ENCODE measurements at regions not wholly inside any gene's neighbourhood (a gene's known extent, or its start where the extent isn't known, plus 50 kb on each side); places are given as distances from the start of the nearest gene placed in this dataset.
"Not testable (repeated sequence)": the region's sequence is repeated elsewhere in the genome, so short reads cannot be mapped to it uniquely, and the experiment has no call there.

GRCh38 chr3:16704941-16705340 is 99.7 kb upstream of the DAZL start:
- ATAC-seq (ENCODE audit: poor library complexity) (no peak), DNase-seq (no peak)
- intact Hi-C loops (cut with DNase I, micrococcal nuclease) = no loop called here
- no peaks in the 10 kb centered on the region for H3K27me3 Mint-ChIP-seq
- H3K36me3 Mint-ChIP-seq (ENCODE audit: low read depth) = no peaks in the 10 kb centered on the region
- Histone ChIP-seq H3K27ac (ENCODE audit: low read depth in 1 of 2, low read length in 2 of 2) (no peak overlapping the region), H3K27me3 (ENCODE audit: control insufficient read depth in 1 of 2, insufficient read depth in 2 of 2, low read length in 2 of 2) (no peaks in the 10 kb centered on the region), H3K36me3 (ENCODE audit: insufficient read depth, low read length) (no peaks in the 10 kb centered on the region), H3K4me3 (ENCODE audit: low read length) (no peak overlapping the region), H3K4me1 (ENCODE audit: insufficient read depth, low read length) (no peaks in the 10 kb centered on the region), H3K9me3 (ENCODE audit: control insufficient read depth in 1 of 2, insufficient read depth in 1 of 2, low read length in 2 of 2) (no peaks in the 10 kb centered on the region)
- H3K4me1 Mint-ChIP-seq (ENCODE audit: low read depth) = no peaks in the 10 kb centered on the region
- ChIA-PET CTCF (no interaction called here), POLR2A (no interaction called here)
- TF ChIP-seq, protein P1, sequence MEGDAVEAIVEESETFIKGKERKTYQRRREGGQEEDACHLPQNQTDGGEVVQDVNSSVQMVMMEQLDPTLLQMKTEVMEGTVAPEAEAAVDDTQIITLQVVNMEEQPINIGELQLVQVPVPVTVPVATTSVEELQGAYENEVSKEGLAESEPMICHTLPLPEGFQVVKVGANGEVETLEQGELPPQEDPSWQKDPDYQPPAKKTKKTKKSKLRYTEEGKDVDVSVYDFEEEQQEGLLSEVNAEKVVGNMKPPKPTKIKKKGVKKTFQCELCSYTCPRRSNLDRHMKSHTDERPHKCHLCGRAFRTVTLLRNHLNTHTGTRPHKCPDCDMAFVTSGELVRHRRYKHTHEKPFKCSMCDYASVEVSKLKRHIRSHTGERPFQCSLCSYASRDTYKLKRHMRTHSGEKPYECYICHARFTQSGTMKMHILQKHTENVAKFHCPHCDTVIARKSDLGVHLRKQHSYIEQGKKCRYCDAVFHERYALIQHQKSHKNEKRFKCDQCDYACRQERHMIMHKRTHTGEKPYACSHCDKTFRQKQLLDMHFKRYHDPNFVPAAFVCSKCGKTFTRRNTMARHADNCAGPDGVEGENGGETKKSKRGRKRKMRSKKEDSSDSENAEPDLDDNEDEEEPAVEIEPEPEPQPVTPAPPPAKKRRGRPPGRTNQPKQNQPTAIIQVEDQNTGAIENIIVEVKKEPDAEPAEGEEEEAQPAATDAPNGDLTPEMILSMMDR (IDR thresholded peaks at IDR 0.05) = no peak
- H3K27ac Mint-ChIP-seq = no peak overlapping the region
- no peak overlapping the region for H3K4me3 Mint-ChIP-seq
- H3K9me3 Mint-ChIP-seq = no peaks in the 10 kb centered on the region

DNA sequence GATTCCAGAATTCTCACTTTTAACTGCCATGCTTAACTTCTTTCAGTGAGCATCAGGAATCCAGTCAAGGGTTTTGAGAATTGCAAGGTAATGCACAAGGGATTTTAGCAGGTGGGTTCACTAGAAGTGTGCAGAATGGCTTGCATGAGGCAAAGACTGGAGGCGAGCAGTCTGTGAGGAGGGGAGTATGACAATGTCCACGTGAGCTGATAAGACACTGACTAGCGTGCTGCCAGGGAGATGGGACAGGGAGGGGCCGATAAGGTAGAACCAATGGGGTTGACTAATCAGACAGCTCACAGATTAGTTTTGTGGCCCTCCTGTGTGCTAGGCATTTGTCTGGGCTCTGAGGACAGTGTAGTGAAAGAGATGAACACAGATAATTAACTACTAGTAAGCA is 102.0 kb upstream of the DAZL start:
- no peaks in the 10 kb centered on the region for H3K9me3 Mint-ChIP-seq
- no peak overlapping the region for H3K27ac Mint-ChIP-seq
- no peaks in the 10 kb centered on the region for H3K27me3 ChIP-seq (ENCODE audit: control insufficient read depth in 1 of 2, insufficient read depth in 2 of 2, low read length in 2 of 2)
- no peaks in the 10 kb centered on the region for H3K4me1 Mint-ChIP-seq (ENCODE audit: low read depth)
- ChIA-PET POLR2A (no interaction called here), CTCF (no interaction called here)
- TF ChIP-seq, protein P1 (IDR thresholded peaks at IDR 0.05) = no peak
- no peaks in the 10 kb centered on the region for H3K27me3 Mint-ChIP-seq
- H3K4me3 Mint-ChIP-seq = no peak overlapping the region
- no peaks in the 10 kb centered on the region for H3K4me1 ChIP-seq (ENCODE audit: insufficient read depth, low read length)
- H3K9me3 ChIP-seq (ENCODE audit: control insufficient read depth in 1 of 2, insufficient read depth in 1 of 2, low read length in 2 of 2) = no peaks in the 10 kb centered on the region
- H3K27ac ChIP-seq (ENCODE audit: low read depth in 1 of 2, low read length in 2 of 2) = no peak overlapping the region
- DNase-seq (no peak), ATAC-seq (ENCODE audit: poor library complexity) (no peak)
- intact Hi-C loops (cut with DNase I, micrococcal nuclease) = no loop called here
- no peaks in the 10 kb centered on the region for H3K36me3 ChIP-seq (ENCODE audit: insufficient read depth, low read length)
- H3K4me3 ChIP-seq (ENCODE audit: low read length) = no peak overlapping the region
- H3K36me3 Mint-ChIP-seq (ENCODE audit: low read depth) = no peaks in the 10 kb centered on the region

GRCh38 chr3:16708285-16708684 is 103.1 kb upstream of the DAZL start:
- intact Hi-C loops (cut with DNase I, micrococcal nuclease) = no loop called here
- H3K36me3 ChIP-seq (ENCODE audit: insufficient read depth, low read length) = no peaks in the 10 kb centered on the region
- Mint-ChIP-seq H3K27me3 (no peaks in the 10 kb centered on the region), H3K27ac (no peak overlapping the region), H3K9me3 (peaks cover 5% of the 10 kb centered on the region), H3K4me1 (ENCODE audit: low read depth) (no peaks in the 10 kb centered on the region), H3K36me3 (ENCODE audit: low read depth) (no peaks in the 10 kb centered on the region), H3K4me3 (no peak overlapping the region)
- peaks cover 0 to 3% of the 10 kb centered on the region in 2 experiments for H3K9me3 ChIP-seq (ENCODE audit: control insufficient read depth in 1 of 2, insufficient read depth in 1 of 2, low read length in 2 of 2)
- ChIA-PET POLR2A (no interaction called here), CTCF (no interaction called here)
- no peaks in the 10 kb centered on the region for H3K27me3 ChIP-seq (ENCODE audit: control insufficient read depth in 1 of 2, insufficient read depth in 2 of 2, low read length in 2 of 2)
- ATAC-seq (ENCODE audit: poor library complexity) (no peak), DNase-seq (no peak)
- H3K27ac ChIP-seq (ENCODE audit: low read depth in 1 of 2, low read length in 2 of 2) = no peak overlapping the region
- TF ChIP-seq, protein P1 (IDR thresholded peaks at IDR 0.05) = no peak
- H3K4me1 ChIP-seq (ENCODE audit: insufficient read depth, low read length) = no peaks in the 10 kb centered on the region
- H3K4me3 ChIP-seq (ENCODE audit: low read length) = no peak overlapping the region

GRCh38 chr3:16711691-16712090 is 106.5 kb upstream of the DAZL start:
- H3K4me3 ChIP-seq (ENCODE audit: low read length); H3K27me3 Mint-ChIP-seq; H3K36me3 Mint-ChIP-seq (ENCODE audit: low read depth); ATAC-seq (ENCODE audit: poor library complexity); H3K27ac Mint-ChIP-seq; H3K27ac ChIP-seq (ENCODE audit: low read depth in 1 of 2, low read length in 2 of 2); CTCF ChIA-PET; intact Hi-C loops (cut with DNase I, micrococcal nuclease); POLR2A ChIA-PET; H3K27me3 ChIP-seq (ENCODE audit: control insufficient read depth in 1 of 2, insufficient read depth in 2 of 2, low read length in 2 of 2); H3K4me1 ChIP-seq (ENCODE audit: insufficient read depth, low read length); DNase-seq; H3K4me1 Mint-ChIP-seq (ENCODE audit: low read depth); H3K4me3 Mint-ChIP-seq; H3K36me3 ChIP-seq (ENCODE audit: insufficient read depth, low read length): not testable (repeated sequence)
- H3K9me3 Mint-ChIP-seq = peaks cover 11% of the 10 kb centered on the region
- H3K9me3 ChIP-seq (ENCODE audit: control insufficient read depth in 1 of 2, insufficient read depth in 1 of 2, low read length in 2 of 2) = peaks cover 10 to 17% of the 10 kb centered on the region in 2 experiments
